ENCODE measurements at regions not wholly inside any gene's neighbourhood (a gene's known extent, or its start where the extent isn't known, plus 50 kb on each side); places are given as distances from the start of the nearest gene placed in this dataset.

GRCh38 chr2:216974321-216975302 is 114.7 kb upstream of the TNP1 start:
- Mint-ChIP-seq H3K36me3 (ENCODE audit: low read depth) (peaks cover 24% of the 10 kb centered on the region), H3K27me3 (ENCODE audit: low read depth, poor library complexity) (peaks cover 3% of the 10 kb centered on the region), H3K4me1 (peaks cover 9% of the 10 kb centered on the region), H3K4me3 (no peak overlapping the region), H3K9me3 (peaks cover 32% of the 10 kb centered on the region), H3K27ac (no peak overlapping the region)
- no peak for TF ChIP-seq CTCF (IDR thresholded peaks at IDR 0.05)
- no peak for DNase-seq

GRCh38 chr2:216971593-216971992 is 111.7 kb upstream of the TNP1 start:
- H3K4me1 Mint-ChIP-seq = peaks cover 11% of the 10 kb centered on the region

GRCh38 chr2:216970359-216970915 is 110.6 kb upstream of the TNP1 start:
- H3K36me3 Mint-ChIP-seq (ENCODE audit: low read depth) = no peaks in the 10 kb centered on the region
- no peak for DNase-seq
- TF ChIP-seq CTCF (IDR thresholded peaks at IDR 0.05) = no peak
- H3K4me3 Mint-ChIP-seq = no peak overlapping the region
- peaks cover 3% of the 10 kb centered on the region for H3K27me3 Mint-ChIP-seq (ENCODE audit: low read depth, poor library complexity)
- H3K9me3 Mint-ChIP-seq = no peaks in the 10 kb centered on the region
- H3K27ac Mint-ChIP-seq = no peak overlapping the region
- peaks cover 11% of the 10 kb centered on the region for H3K4me1 Mint-ChIP-seq

More at GRCh38 chr2:216971593-216971992, 111.7 kb upstream of the TNP1 start:
- no peaks in the 10 kb centered on the region for H3K36me3 Mint-ChIP-seq (ENCODE audit: low read depth)
- no peak for TF ChIP-seq CTCF (IDR thresholded peaks at IDR 0.05)
- no peak overlapping the region for H3K4me3 Mint-ChIP-seq
- peaks cover 3% of the 10 kb centered on the region for H3K27me3 Mint-ChIP-seq (ENCODE audit: low read depth, poor library complexity)
- DNase-seq = no peak
- H3K9me3 Mint-ChIP-seq = peaks cover 1% of the 10 kb centered on the region
- no peak overlapping the region for H3K27ac Mint-ChIP-seq

- H3K36me3 Mint-ChIP-seq (ENCODE audit: low read depth) = peaks cover 7% of the 10 kb centered on the region
- no peak for TF ChIP-seq CTCF (IDR thresholded peaks at IDR 0.05)
- H3K27me3 Mint-ChIP-seq (ENCODE audit: low read depth, poor library complexity) = peaks cover 7% of the 10 kb centered on the region
- peaks cover 11% of the 10 kb centered on the region for H3K4me1 Mint-ChIP-seq
- no peak for DNase-seq
- no peak overlapping the region for H3K4me3 Mint-ChIP-seq
- H3K27ac Mint-ChIP-seq = no peak overlapping the region
- H3K9me3 Mint-ChIP-seq = peaks cover 8% of the 10 kb centered on the region
Measured at GRCh38 chr2:216967889-216968288, 108.0 kb upstream of the TNP1 start.

- Mint-ChIP-seq H3K4me1 (peaks cover 17% of the 10 kb centered on the region), H3K27me3 (ENCODE audit: low read depth, poor library complexity) (peaks cover 7% of the 10 kb centered on the region), H3K9me3 (peaks cover 18% of the 10 kb centered on the region), H3K36me3 (ENCODE audit: low read depth) (peaks cover 12% of the 10 kb centered on the region), H3K27ac (peak overlapping the region; percentile 12), H3K4me3 (no peak overlapping the region)
- TF ChIP-seq CTCF (IDR thresholded peaks at IDR 0.05) = no peak
- DNase-seq = no peak
Measured at GRCh38 chr2:216960671-216961268, 100.9 kb upstream of the TNP1 start.

Measured in nephron progenitor cell (in vitro differentiated cells).